ENCODE measurements at regions not wholly inside any gene's neighbourhood (a gene's known extent, or its start where the extent isn't known, plus 50 kb on each side); places are given as distances from the start of the nearest gene placed in this dataset.

GRCh38 chr7:91656541-91657482 lies 223.7 kb downstream of the MTERF1 start:
- in situ Hi-C loops (cut with MboI) (no loop called here), intact Hi-C loops (cut with micrococcal nuclease; ENCODE audit: unreplicated experiment) (no loop called here)
- no peak overlapping the region for H2AFZ ChIP-seq (ENCODE audit: control insufficient read depth, low read depth, low read length)
- no peak for ATAC-seq
- BruUV-seq (replicated peaks) = no TSS peak
- ChIA-PET SMC1A (ENCODE audit: uncharacterized antibody, unreplicated experiment) (interaction anchor here (1.3 kb wide), 1 partner anchor 16 kb away, joined by 3 read pairs; no protein-coding TSS in a partner anchor), RAD21 (ENCODE audit: unreplicated experiment) (no interaction called here), CTCF (no interaction called here), POLR2A (no interaction called here)
- H4K20me1 ChIP-seq (ENCODE audit: control insufficient read depth, insufficient read depth) = no peaks in the 10 kb centered on the region
- FAIRE-seq = no peak
- no peaks in the 10 kb centered on the region for H3K36me3 ChIP-seq (ENCODE audit: control insufficient read depth in 2 of 2, insufficient read depth in 2 of 2, low read length in 1 of 2)
- H3K9ac ChIP-seq (ENCODE audit: control insufficient read depth, insufficient read depth, low read length) = no peak overlapping the region
- H3K27ac ChIP-seq (ENCODE audit: control insufficient read depth, insufficient read depth) = no peak overlapping the region
- no peaks in the 10 kb centered on the region for H3K9me3 ChIP-seq (replicated peaks; ENCODE audit: control insufficient read depth, insufficient read depth, low read length)
- no peak for DNase-seq (ENCODE audit: low read depth, low spot score)
- no peak overlapping the region for H3K4me2 ChIP-seq (ENCODE audit: control insufficient read depth, insufficient read depth)
- 45% methylated on average over 9 of the region's 9 CpGs for WGBS (ENCODE audit: insufficient coverage, insufficient replicate concordance, low lambda C conversion rate, missing lambda C conversion rate)
- no peaks in the 10 kb centered on the region for H3K27me3 ChIP-seq (replicated peaks in 1 of 2; ENCODE audit: control insufficient read depth in 2 of 2, insufficient read depth in 2 of 2, low read length in 1 of 2)
- no peaks in the 10 kb centered on the region for H3K79me2 ChIP-seq (ENCODE audit: control insufficient read depth, insufficient read depth, low read length)
- no peaks in the 10 kb centered on the region for H3K4me1 ChIP-seq (ENCODE audit: control insufficient read depth, insufficient read depth, low read length)
- no peak overlapping the region for H3K4me3 ChIP-seq
- TF ChIP-seq IRF3 (IDR thresholded peaks at IDR 0.05) (no peak), RB1 (IDR thresholded peaks at IDR 0.05; ENCODE audit: borderline replicate concordance) (no peak), FOXM1 (IDR thresholded peaks at IDR 0.05; ENCODE audit: low read depth, low read length) (no peak), SIN3A (IDR thresholded peaks at IDR 0.05; ENCODE audit: low read depth, low read length) (no peak), POLR2A (IDR thresholded peaks at IDR 0.05; ENCODE audit: low read depth, low read length) (no peak), ZNF207 (IDR thresholded peaks at IDR 0.05; ENCODE audit: borderline replicate concordance) (no peak), MTA2 (IDR thresholded peaks at IDR 0.05; ENCODE audit: low read depth) (no peak), JUND (IDR thresholded peaks at IDR 0.05; ENCODE audit: low read depth, low read length) (no peak), TARDBP (IDR thresholded peaks at IDR 0.05; ENCODE audit: borderline replicate concordance) (no peak), YY1 (IDR thresholded peaks at IDR 0.05; ENCODE audit: low read depth, low read length) (no peak), ZBTB4 (CRISPR knock-in tag; IDR thresholded peaks at IDR 0.05) (no peak), ZNF274 (IDR thresholded peaks at IDR 0.05; ENCODE audit: insufficient read depth, insufficient read length) (no peak), BCL3 (IDR thresholded peaks at IDR 0.05; ENCODE audit: borderline replicate concordance, insufficient read depth, low read depth, low read length, poor library complexity, severe bottlenecking) (no peak), NR2F1 (conservative IDR thresholded peaks at IDR 0.05) (no peak), RCOR1 (conservative IDR thresholded peaks at IDR 0.05; ENCODE audit: low read depth, low read length) (no peak), CTCF (IDR thresholded peaks at IDR 0.05 in 2 of 3, conservative IDR thresholded peaks at IDR 0.05 in 1 of 3; ENCODE audit: control insufficient read depth in 2 of 3, extremely low read depth in 1 of 3, insufficient read depth in 1 of 3, low read depth in 3 of 3, low read length in 3 of 3) (no peak), NRF1 (conservative IDR thresholded peaks at IDR 0.05; ENCODE audit: low read depth, low read length) (no peak), HDAC2 (IDR thresholded peaks at IDR 0.05) (no peak)
